PC-3 (cell line): ENCODE measurements at regions not wholly inside any gene's neighbourhood (a gene's known extent, or its start where the extent isn't known, plus 50 kb on each side); places are given as distances from the start of the nearest gene placed in this dataset.

ENCODE experiments used
- ATAC-seq: fragments of 200-7000 bp; cut with Tn5 transposase; 2 replicates; pipeline ENCODE4 v1.9.1; 2020; ENCODE audit warnings: mild to moderate bottlenecking, moderate library complexity
- BruUV-seq: library from RNA; stranded (reverse); fragments of 400-500 nt; replicated peaks from 2 replicates; lab custom pipeline; 2021; lab: Mats Ljungman, UMichigan
- CTCF ChIA-PET: fragments of 300-600 bp; sonication (Branson Sonifier 250); formaldehyde crosslinking; loops from one replicate; lab custom pipeline; 2022; ENCODE audit warnings: antibody characterized with exemption; lab: Charles Lee
- POLR2A ChIA-PET: fragments of 300-600 bp; sonication (Branson Sonifier 250); formaldehyde crosslinking; loops from one replicate; lab custom pipeline; 2022; ENCODE audit warnings: antibody characterized with exemption; ENCODE audit not compliant: unreplicated experiment; lab: Charles Lee
- DNase-seq: peaks from one replicate; pipeline ENCODE4 v3.0.0-alpha.2; 2015
- H2AFZ ChIP-seq: fragments of 300-600 bp; sonication (generic); 2 replicates; pipeline ENCODE4 v1.6.0; 2016; ENCODE audit warnings: antibody characterized with exemption, low read length
- H3F3A ChIP-seq: fragments of 300-600 bp; sonication (generic); one replicate; pipeline ENCODE4 v1.6.0; 2017; ENCODE audit warnings: antibody characterized with exemption, low read length, control low read depth, mild to moderate bottlenecking; ENCODE audit not compliant: unreplicated experiment
- H3K27ac ChIP-seq: fragments of 300-600 bp; sonication (generic); 2 replicates; pipeline ENCODE4 v1.5.1; 2016; ENCODE audit warnings: mild to moderate bottlenecking, low read length
- H3K27me3 ChIP-seq: fragments of 300-600 bp; sonication (generic); 2 replicates; pipeline ENCODE4 v1.6.1; 2016; ENCODE audit warnings: low read length, mixed read lengths
- H3K36me3 ChIP-seq: fragments of 300-600 bp; sonication (generic); 2 replicates; pipeline ENCODE4 v1.6.1; 2016; ENCODE audit warnings: low read depth, mixed run types, low read length, mixed read lengths
- H3K4me1 ChIP-seq: fragments of 300-600 bp; sonication (generic); 2 replicates; pipeline ENCODE4 v1.5.1; 2016; ENCODE audit warnings: low read length; ENCODE audit not compliant: insufficient read depth
- H3K4me2 ChIP-seq: fragments of 300-600 bp; sonication (generic); 2 replicates; pipeline ENCODE4 v1.6.0; 2016; ENCODE audit warnings: low read length
- H3K4me3 ChIP-seq: fragments of 300-600 bp; sonication (generic); 2 replicates; pipeline ENCODE4 v1.5.1; 2016; ENCODE audit warnings: mild to moderate bottlenecking, low read length, mixed read lengths
- H3K79me2 ChIP-seq: fragments of 300-600 bp; sonication (generic); 2 replicates; pipeline ENCODE4 v1.6.1; 2017; ENCODE audit warnings: low read length, mixed read lengths
- H3K9ac ChIP-seq: fragments of 300-600 bp; sonication (generic); 2 replicates; pipeline ENCODE4 v1.6.0; 2016; ENCODE audit warnings: mild to moderate bottlenecking, low read length
- H3K9me2 ChIP-seq: fragments of 300-600 bp; sonication (generic); replicated peaks from 2 replicates; pipeline ENCODE4 v1.6.1; 2016; ENCODE audit warnings: mixed run types, low read length, mixed read lengths
- H3K9me3 ChIP-seq: fragments of 300-600 bp; sonication (generic); 2 replicates; pipeline ENCODE4 v1.6.1; 2016; ENCODE audit warnings: low read length, mixed read lengths
- H4K20me1 ChIP-seq: fragments of 300-600 bp; sonication (generic); 2 replicates; pipeline ENCODE4 v1.6.1; 2016; ENCODE audit warnings: low read length, mixed read lengths
- EZH2 ChIP-seq: fragments of 300-600 bp; sonication (generic); IDR thresholded peaks from one replicate; pipeline ENCODE4 v1.6.1; 2017; ENCODE audit warnings: antibody characterized with exemption, mild to moderate bottlenecking, low read length; ENCODE audit not compliant: unreplicated experiment
- EZH2phosphoT487 ChIP-seq: fragments of 300-600 bp; sonication (generic); IDR thresholded peaks from 2 replicates; pipeline ENCODE4 v1.6.1; 2018; ENCODE audit warnings: mild to moderate bottlenecking, antibody characterized with exemption, low read length, borderline replicate concordance
- intact Hi-C: fragments of 100-400 bp; cut with micrococcal nuclease; formaldehyde crosslinking; loops from 2 replicates; pipeline ENCODE4 v1.9.0; 2023
- TF ChIP-seq, protein P1 (sequence below): fragments of 300-600 bp; sonication (generic); conservative IDR thresholded peaks from 2 replicates; pipeline ENCODE4 v1.5.1; 2017; ENCODE audit warnings: antibody characterized with exemption, low read depth, mild to moderate bottlenecking, low read length

DNA sequence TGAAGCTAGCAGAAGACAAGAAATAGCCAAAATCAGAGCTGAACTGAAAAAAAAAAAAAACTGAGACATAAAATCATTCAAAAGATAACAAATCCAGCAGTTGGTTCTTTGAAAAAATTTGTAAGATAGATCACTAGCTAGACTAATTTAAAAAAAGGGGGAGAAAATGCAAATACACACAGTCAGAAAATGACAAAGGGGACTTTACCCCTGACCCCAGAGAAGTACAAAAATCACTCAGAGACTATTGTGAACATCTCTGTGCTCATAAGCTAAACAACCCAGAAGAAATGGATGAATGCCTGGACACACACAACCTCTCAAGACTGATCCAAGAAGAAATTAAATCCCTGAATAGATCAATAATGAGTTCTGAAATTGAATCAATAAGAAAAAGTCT, 914.3 kb upstream of the API5 start:
- no peak for DNase-seq
- no peaks in the 10 kb centered on the region for H3K9me2 ChIP-seq
- no peak overlapping the region for H3K4me2 ChIP-seq
- H3K79me2 ChIP-seq = no peaks in the 10 kb centered on the region
- CTCF ChIA-PET = no interaction called here
- no peaks in the 10 kb centered on the region for H3F3A ChIP-seq
- no peak overlapping the region for H2AFZ ChIP-seq
- H3K36me3 ChIP-seq = no peaks in the 10 kb centered on the region
- no peaks in the 10 kb centered on the region for H3K9me3 ChIP-seq
- POLR2A ChIA-PET = no interaction called here
- intact Hi-C loops = no loop called here
- ATAC-seq = no peak
- no peaks in the 10 kb centered on the region for H3K27me3 ChIP-seq
- H4K20me1 ChIP-seq = no peaks in the 10 kb centered on the region
- no peak overlapping the region for H3K4me3 ChIP-seq
- no peak for TF ChIP-seq EZH2phosphoT487
- TF ChIP-seq, protein P1, sequence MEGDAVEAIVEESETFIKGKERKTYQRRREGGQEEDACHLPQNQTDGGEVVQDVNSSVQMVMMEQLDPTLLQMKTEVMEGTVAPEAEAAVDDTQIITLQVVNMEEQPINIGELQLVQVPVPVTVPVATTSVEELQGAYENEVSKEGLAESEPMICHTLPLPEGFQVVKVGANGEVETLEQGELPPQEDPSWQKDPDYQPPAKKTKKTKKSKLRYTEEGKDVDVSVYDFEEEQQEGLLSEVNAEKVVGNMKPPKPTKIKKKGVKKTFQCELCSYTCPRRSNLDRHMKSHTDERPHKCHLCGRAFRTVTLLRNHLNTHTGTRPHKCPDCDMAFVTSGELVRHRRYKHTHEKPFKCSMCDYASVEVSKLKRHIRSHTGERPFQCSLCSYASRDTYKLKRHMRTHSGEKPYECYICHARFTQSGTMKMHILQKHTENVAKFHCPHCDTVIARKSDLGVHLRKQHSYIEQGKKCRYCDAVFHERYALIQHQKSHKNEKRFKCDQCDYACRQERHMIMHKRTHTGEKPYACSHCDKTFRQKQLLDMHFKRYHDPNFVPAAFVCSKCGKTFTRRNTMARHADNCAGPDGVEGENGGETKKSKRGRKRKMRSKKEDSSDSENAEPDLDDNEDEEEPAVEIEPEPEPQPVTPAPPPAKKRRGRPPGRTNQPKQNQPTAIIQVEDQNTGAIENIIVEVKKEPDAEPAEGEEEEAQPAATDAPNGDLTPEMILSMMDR = no peak
- no peak for TF ChIP-seq EZH2
- no peak overlapping the region for H3K9ac ChIP-seq
- BruUV-seq = no TSS peak
- H3K4me1 ChIP-seq = no peaks in the 10 kb centered on the region
- no peak overlapping the region for H3K27ac ChIP-seq

DNA sequence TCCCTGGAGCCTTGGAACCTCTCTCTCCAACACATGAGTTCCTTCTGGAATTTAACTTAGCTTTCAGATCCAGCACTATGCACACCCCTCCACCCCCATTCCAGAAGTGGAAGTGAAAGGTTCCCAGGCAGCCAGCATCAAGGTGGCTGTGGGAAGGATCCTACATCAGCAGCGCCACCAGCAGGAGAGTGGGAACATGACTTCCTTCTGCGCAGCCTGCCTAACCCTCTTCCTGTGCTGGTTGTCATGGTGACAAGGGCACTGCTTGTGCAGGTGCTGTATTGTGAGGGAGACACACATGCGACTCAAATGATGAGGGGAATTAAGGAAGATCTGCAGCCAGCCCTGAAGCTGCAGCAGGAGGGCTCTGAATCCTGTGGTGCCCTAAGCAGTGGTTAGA, 904.5 kb upstream of the API5 start:
- no TSS peak for BruUV-seq
- Histone ChIP-seq H3K9ac (no peak overlapping the region), H3K9me2 (no peaks in the 10 kb centered on the region), H3F3A (no peaks in the 10 kb centered on the region), H3K4me1 (no peaks in the 10 kb centered on the region), H3K79me2 (no peaks in the 10 kb centered on the region), H3K27me3 (no peaks in the 10 kb centered on the region), H3K36me3 (no peaks in the 10 kb centered on the region), H2AFZ (no peak overlapping the region), H3K4me2 (no peak overlapping the region), H3K4me3 (no peak overlapping the region), H3K9me3 (no peaks in the 10 kb centered on the region), H3K27ac (no peak overlapping the region), H4K20me1 (no peaks in the 10 kb centered on the region)
- POLR2A ChIA-PET = no interaction called here
- DNase-seq (peak; percentile 33), ATAC-seq (no peak)
- intact Hi-C loops = no loop called here
- CTCF ChIA-PET = no interaction called here
- TF ChIP-seq, protein P1 = peak; percentile 45
- TF ChIP-seq EZH2phosphoT487 = no peak
- no peak for TF ChIP-seq EZH2

DNA sequence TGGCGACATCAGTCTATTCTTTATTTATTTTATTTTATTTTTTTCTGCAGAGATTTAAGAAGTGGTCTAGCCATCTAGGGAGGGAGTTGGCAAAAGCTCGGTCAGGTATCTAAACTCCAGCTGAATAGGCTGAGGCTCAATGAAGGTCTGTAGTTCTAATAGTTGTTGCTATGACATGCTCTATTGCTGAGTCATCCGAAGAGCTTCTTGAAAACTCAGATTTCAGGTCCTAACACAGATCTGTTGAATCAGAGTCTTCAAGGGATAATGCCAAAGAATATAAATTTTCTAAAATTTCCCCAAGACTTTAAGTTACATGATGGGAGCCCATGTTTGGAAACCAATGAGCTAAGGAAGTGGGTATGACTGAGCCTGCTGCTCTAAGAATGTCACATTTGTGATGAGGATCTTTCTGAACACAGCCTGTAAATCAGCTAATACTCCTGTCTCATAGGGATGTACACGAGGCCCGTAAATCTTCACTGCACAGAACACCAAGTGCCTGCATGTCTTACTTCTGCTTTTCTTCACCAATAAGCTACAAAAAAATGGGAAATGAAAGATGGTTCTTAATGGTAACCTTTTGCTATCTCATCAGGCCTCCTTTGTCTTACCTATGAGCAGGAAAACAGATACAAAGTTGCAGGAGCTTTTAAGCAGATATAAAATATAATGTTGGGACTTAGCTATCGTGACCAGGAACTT, 901.4 kb upstream of the API5 start:
- Histone ChIP-seq H3K4me2 (no peak overlapping the region), H3K36me3 (no peaks in the 10 kb centered on the region), H3K9me3 (no peaks in the 10 kb centered on the region), H4K20me1 (no peaks in the 10 kb centered on the region), H3K4me1 (no peaks in the 10 kb centered on the region), H3K27ac (no peak overlapping the region), H3K9ac (no peak overlapping the region), H3K27me3 (no peaks in the 10 kb centered on the region), H3K9me2 (no peaks in the 10 kb centered on the region), H3K4me3 (no peak overlapping the region), H3F3A (no peaks in the 10 kb centered on the region), H2AFZ (no peak overlapping the region), H3K79me2 (no peaks in the 10 kb centered on the region)
- CTCF ChIA-PET = no interaction called here
- no TSS peak for BruUV-seq
- TF ChIP-seq, protein P1 = no peak
- TF ChIP-seq EZH2 (no peak), EZH2phosphoT487 (no peak)
- POLR2A ChIA-PET = no interaction called here
- DNase-seq (peak; percentile 23), ATAC-seq (no peak)
- intact Hi-C loops = no loop called here
